ENCODE measurements at regions not wholly inside any gene's neighbourhood (a gene's known extent, or its start where the extent isn't known, plus 50 kb on each side); places are given as distances from the start of the nearest gene placed in this dataset.
"Not testable (repeated sequence)": the region's sequence is repeated elsewhere in the genome, so short reads cannot be mapped to it uniquely, and the experiment has no call there.

- no peak for TF ChIP-seq CTCF (IDR thresholded peaks at IDR 0.05; ENCODE audit: borderline replicate concordance, control extremely low read depth, extremely low read depth, insufficient read depth, missing control alignments)
- in situ Hi-C loops (cut with MboI; ENCODE audit: low sequenced_read_pairs, unreplicated experiment), result loop anchor here (25.0 kb wide), 1 partner anchor 762 kb away; no protein-coding TSS in a partner anchor
- DNase-seq (ENCODE audit: low spot score), result no peak
Measured at GRCh38 chr9:73049280-73049679, 96.4 kb upstream of the ALDH1A1 start.

GRCh38 chr9:73046769-73047168 lies 93.9 kb upstream of the ALDH1A1 start:
- no peak for DNase-seq (ENCODE audit: low spot score)
- TF ChIP-seq CTCF (IDR thresholded peaks at IDR 0.05; ENCODE audit: borderline replicate concordance, control extremely low read depth, extremely low read depth, insufficient read depth, missing control alignments), result no peak
- in situ Hi-C loops (cut with MboI; ENCODE audit: low sequenced_read_pairs, unreplicated experiment), result loop anchor here (25.0 kb wide), 1 partner anchor 759 kb away; no protein-coding TSS in a partner anchor

GRCh38 chr9:73044776-73045175 lies 91.9 kb upstream of the ALDH1A1 start:
- not testable (repeated sequence) for DNase-seq (ENCODE audit: low spot score)
- in situ Hi-C loops (cut with MboI; ENCODE audit: low sequenced_read_pairs, unreplicated experiment), result loop anchor here (25.0 kb wide), 1 partner anchor 757 kb away; no protein-coding TSS in a partner anchor

- no peak for TF ChIP-seq CTCF (IDR thresholded peaks at IDR 0.05; ENCODE audit: borderline replicate concordance, control extremely low read depth, extremely low read depth, insufficient read depth, missing control alignments)
- in situ Hi-C loops (cut with MboI; ENCODE audit: low sequenced_read_pairs, unreplicated experiment), result loop anchor here (25.0 kb wide), 1 partner anchor 755 kb away; no protein-coding TSS in a partner anchor
- DNase-seq (ENCODE audit: low spot score), result no peak
Measured at GRCh38 chr9:73042155-73042554, 89.3 kb upstream of the ALDH1A1 start.

GRCh38 chr9:73039271-73040263 lies 86.7 kb upstream of the ALDH1A1 start:
- DNase-seq (ENCODE audit: low spot score), result no peak
- in situ Hi-C loops (cut with MboI; ENCODE audit: low sequenced_read_pairs, unreplicated experiment), result loop anchor here (25.0 kb wide), 1 partner anchor 752 kb away; no protein-coding TSS in a partner anchor
- TF ChIP-seq CTCF (IDR thresholded peaks at IDR 0.05; ENCODE audit: borderline replicate concordance, control extremely low read depth, extremely low read depth, insufficient read depth, missing control alignments), result no peak

- in situ Hi-C loops (cut with MboI; ENCODE audit: low sequenced_read_pairs, unreplicated experiment), result loop anchor here (25.0 kb wide), 1 partner anchor 751 kb away; no protein-coding TSS in a partner anchor
- DNase-seq (ENCODE audit: low spot score), result no peak
- TF ChIP-seq CTCF (IDR thresholded peaks at IDR 0.05; ENCODE audit: borderline replicate concordance, control extremely low read depth, extremely low read depth, insufficient read depth, missing control alignments), result no peak
Measured at GRCh38 chr9:73038613-73039012, 85.8 kb upstream of the ALDH1A1 start.

- in situ Hi-C loops (cut with MboI; ENCODE audit: low sequenced_read_pairs, unreplicated experiment), result loop anchor here (25.0 kb wide), 1 partner anchor 751 kb away; no protein-coding TSS in a partner anchor
- DNase-seq (ENCODE audit: low spot score), result no peak
Measured at GRCh38 chr9:73038089-73038509, 85.2 kb upstream of the ALDH1A1 start.

More at GRCh38 chr9:73038089-73038509, 85.2 kb upstream of the ALDH1A1 start:
- no peak for TF ChIP-seq CTCF (IDR thresholded peaks at IDR 0.05; ENCODE audit: borderline replicate concordance, control extremely low read depth, extremely low read depth, insufficient read depth, missing control alignments)
